Glutamatergic neuron (in vitro differentiated cells): ENCODE measurements at regions not wholly inside any gene's neighbourhood (a gene's known extent, or its start where the extent isn't known, plus 50 kb on each side); places are given as distances from the start of the nearest gene placed in this dataset.
A peak's percentile ranks its signal among the peaks of the same experiment; 100 is the strongest.

Source experiments
- DNase-seq: peaks from one replicate; pipeline ENCODE4 v3.0.0; 2022
- H3K27ac Mint-ChIP-seq: one replicate; pipeline ENCODE4 v1.8.0; 2020; ENCODE audit warnings: mild to moderate bottlenecking, mixed read lengths, inconsistent platforms; ENCODE audit not compliant: unreplicated experiment
- H3K27me3 Mint-ChIP-seq: one replicate; pipeline ENCODE4 v1.8.0; 2020; ENCODE audit warnings: mild to moderate bottlenecking, moderate library complexity, mixed read lengths, inconsistent platforms; ENCODE audit not compliant: unreplicated experiment
- H3K36me3 Mint-ChIP-seq: one replicate; pipeline ENCODE4 v1.8.0; 2020; ENCODE audit warnings: mild to moderate bottlenecking, mixed read lengths, inconsistent platforms; ENCODE audit not compliant: unreplicated experiment
- H3K4me1 Mint-ChIP-seq: one replicate; pipeline ENCODE4 v1.8.0; 2020; ENCODE audit warnings: mild to moderate bottlenecking, low read depth, mixed read lengths, inconsistent platforms; ENCODE audit not compliant: unreplicated experiment
- H3K4me3 Mint-ChIP-seq: one replicate; pipeline ENCODE4 v1.8.0; 2020; ENCODE audit warnings: mild to moderate bottlenecking, mixed read lengths, inconsistent platforms; ENCODE audit not compliant: unreplicated experiment
- H3K9me3 Mint-ChIP-seq: one replicate; pipeline ENCODE4 v1.8.0; 2020; ENCODE audit warnings: mild to moderate bottlenecking, moderate library complexity, mixed read lengths, inconsistent platforms; ENCODE audit not compliant: unreplicated experiment
- CTCF ChIP-seq: fragments of 200-600 bp; sonication (generic); IDR thresholded peaks from one replicate; pipeline ENCODE4 v1.5.0; 2021; ENCODE audit not compliant: partially characterized antibody, unreplicated experiment

- TF ChIP-seq CTCF = no peak
- no peaks in the 10 kb centered on the region for H3K9me3 Mint-ChIP-seq
- no peak overlapping the region for H3K27ac Mint-ChIP-seq
- no peak for DNase-seq
- no peaks in the 10 kb centered on the region for H3K27me3 Mint-ChIP-seq
- H3K4me1 Mint-ChIP-seq = peaks cover 10% of the 10 kb centered on the region
- H3K4me3 Mint-ChIP-seq = no peak overlapping the region
- peaks cover 4% of the 10 kb centered on the region for H3K36me3 Mint-ChIP-seq
These were observed 93.4 kb upstream of the CDH6 start for GRCh38 chr5:31100047-31100575.

- no peak for DNase-seq
- TF ChIP-seq CTCF = no peak
- no peaks in the 10 kb centered on the region for H3K27me3 Mint-ChIP-seq
- no peaks in the 10 kb centered on the region for H3K9me3 Mint-ChIP-seq
- H3K4me1 Mint-ChIP-seq = peaks cover 10% of the 10 kb centered on the region
- H3K4me3 Mint-ChIP-seq = no peak overlapping the region
- no peak overlapping the region for H3K27ac Mint-ChIP-seq
- peaks cover 4% of the 10 kb centered on the region for H3K36me3 Mint-ChIP-seq
These were observed 94.7 kb upstream of the CDH6 start for GRCh38 chr5:31098811-31099210.

- no peaks in the 10 kb centered on the region for H3K27me3 Mint-ChIP-seq
- H3K27ac Mint-ChIP-seq = peak overlapping the region; percentile 72
- H3K9me3 Mint-ChIP-seq = peaks cover under 1% of the 10 kb centered on the region
- H3K4me3 Mint-ChIP-seq = no peak overlapping the region
- no peak for DNase-seq
- peaks cover 10% of the 10 kb centered on the region for H3K4me1 Mint-ChIP-seq
- H3K36me3 Mint-ChIP-seq = peaks cover 4% of the 10 kb centered on the region
- TF ChIP-seq CTCF = no peak
These were observed 95.6 kb upstream of the CDH6 start for GRCh38 chr5:31097851-31098250.

GRCh38 chr5:31096238-31096865 is 97.1 kb upstream of the CDH6 start:
- Mint-ChIP-seq H3K9me3 (peaks cover 2% of the 10 kb centered on the region), H3K4me3 (no peak overlapping the region), H3K36me3 (peaks cover 4% of the 10 kb centered on the region), H3K27me3 (no peaks in the 10 kb centered on the region), H3K27ac (no peak overlapping the region), H3K4me1 (peaks cover 10% of the 10 kb centered on the region)
- no peak for DNase-seq
- TF ChIP-seq CTCF = no peak

GRCh38 chr5:31095796-31096195 is 97.7 kb upstream of the CDH6 start:
- H3K9me3 Mint-ChIP-seq = peaks cover 2% of the 10 kb centered on the region
- H3K4me1 Mint-ChIP-seq = peaks cover 10% of the 10 kb centered on the region
- H3K27me3 Mint-ChIP-seq = no peaks in the 10 kb centered on the region
- no peak overlapping the region for H3K27ac Mint-ChIP-seq
- H3K4me3 Mint-ChIP-seq = no peak overlapping the region
- no peak for DNase-seq
- peaks cover 4% of the 10 kb centered on the region for H3K36me3 Mint-ChIP-seq
- TF ChIP-seq CTCF = no peak
